Right atrium auricular region (tissue), 2 donors: ENCODE measurements at regions not wholly inside any gene's neighbourhood (a gene's known extent, or its start where the extent isn't known, plus 50 kb on each side); places are given as distances from the start of the nearest gene placed in this dataset.

Source experiments
- DNase-seq: peaks from one replicate; pipeline ENCODE4 v3.0.0-alpha.2; 2019; ENCODE audit warnings: low spot score
- H3K27ac ChIP-seq, 2 donors: fragments of 200-600 bp; sonication (generic); 1 replicate in 1 of 2; 2 replicates in 1 of 2; pipeline ENCODE4 v1.5.1; 2016 to 2019
- H3K27me3 ChIP-seq, 2 donors: fragments of 200-600 bp; sonication (generic); one replicate each; pipeline versions ENCODE4 v1.5.1 to v1.6.0; 2017 to 2019
- H3K36me3 ChIP-seq: fragments of 200-600 bp; sonication (generic); one replicate; pipeline ENCODE4 v1.5.1; 2016
- H3K4me1 ChIP-seq, 2 donors: fragments of 200-600 bp; sonication (generic); one replicate each; pipeline versions ENCODE4 v1.5.1 to v1.6.0; 2017 to 2019
- H3K4me3 ChIP-seq, 2 donors: fragments of 200-600 bp; sonication (generic); 1 replicate in 1 of 2; 2 replicates in 1 of 2; pipeline ENCODE4 v1.5.1; 2017 to 2019; ENCODE audit warnings: mild to moderate bottlenecking in 1 of 2, moderate library complexity in 1 of 2
- H3K9me3 ChIP-seq, 2 donors: fragments of 200-600 bp; sonication (generic); one replicate each; pipeline ENCODE4 v1.5.1; 2019
- TF ChIP-seq, protein P1 (sequence below), 2 donors: fragments of 200-600 bp; sonication (generic); IDR thresholded peaks; one replicate each; pipeline ENCODE4 v1.5.1; 2019; ENCODE audit warnings: antibody characterized with exemption in 2 of 2

- no peaks in the 10 kb centered on the region for H3K9me3 ChIP-seq
- no peak overlapping the region for H3K27ac ChIP-seq
- no peak for DNase-seq
- TF ChIP-seq, protein P1, sequence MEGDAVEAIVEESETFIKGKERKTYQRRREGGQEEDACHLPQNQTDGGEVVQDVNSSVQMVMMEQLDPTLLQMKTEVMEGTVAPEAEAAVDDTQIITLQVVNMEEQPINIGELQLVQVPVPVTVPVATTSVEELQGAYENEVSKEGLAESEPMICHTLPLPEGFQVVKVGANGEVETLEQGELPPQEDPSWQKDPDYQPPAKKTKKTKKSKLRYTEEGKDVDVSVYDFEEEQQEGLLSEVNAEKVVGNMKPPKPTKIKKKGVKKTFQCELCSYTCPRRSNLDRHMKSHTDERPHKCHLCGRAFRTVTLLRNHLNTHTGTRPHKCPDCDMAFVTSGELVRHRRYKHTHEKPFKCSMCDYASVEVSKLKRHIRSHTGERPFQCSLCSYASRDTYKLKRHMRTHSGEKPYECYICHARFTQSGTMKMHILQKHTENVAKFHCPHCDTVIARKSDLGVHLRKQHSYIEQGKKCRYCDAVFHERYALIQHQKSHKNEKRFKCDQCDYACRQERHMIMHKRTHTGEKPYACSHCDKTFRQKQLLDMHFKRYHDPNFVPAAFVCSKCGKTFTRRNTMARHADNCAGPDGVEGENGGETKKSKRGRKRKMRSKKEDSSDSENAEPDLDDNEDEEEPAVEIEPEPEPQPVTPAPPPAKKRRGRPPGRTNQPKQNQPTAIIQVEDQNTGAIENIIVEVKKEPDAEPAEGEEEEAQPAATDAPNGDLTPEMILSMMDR (IDR thresholded peaks at IDR 0.05), result no peak
- no peaks in the 10 kb centered on the region for H3K4me1 ChIP-seq
- no peak overlapping the region for H3K4me3 ChIP-seq
- H3K27me3 ChIP-seq, result no peaks in the 10 kb centered on the region
- no peaks in the 10 kb centered on the region for H3K36me3 ChIP-seq
Measured at GRCh38 chr1:193456811-193457280, 270.4 kb upstream of the B3GALT2 start.

GRCh38 chr1:193451606-193452005 is 265.2 kb upstream of the B3GALT2 start:
- H3K36me3 ChIP-seq, result no peaks in the 10 kb centered on the region
- no peak overlapping the region for H3K4me3 ChIP-seq
- TF ChIP-seq, protein P1 (IDR thresholded peaks at IDR 0.05), result no peak
- H3K9me3 ChIP-seq, result no peaks in the 10 kb centered on the region
- no peaks in the 10 kb centered on the region for H3K27me3 ChIP-seq
- no peak for DNase-seq
- no peaks in the 10 kb centered on the region for H3K4me1 ChIP-seq
- no peak overlapping the region for H3K27ac ChIP-seq

GRCh38 chr1:193451001-193451400 is 264.6 kb upstream of the B3GALT2 start:
- Histone ChIP-seq H3K4me3 (no peak overlapping the region), H3K27me3 (no peaks in the 10 kb centered on the region), H3K36me3 (no peaks in the 10 kb centered on the region), H3K9me3 (no peaks in the 10 kb centered on the region), H3K4me1 (no peaks in the 10 kb centered on the region), H3K27ac (no peak overlapping the region)
- TF ChIP-seq, protein P1 (IDR thresholded peaks at IDR 0.05), result no peak
- DNase-seq, result no peak

DNA sequence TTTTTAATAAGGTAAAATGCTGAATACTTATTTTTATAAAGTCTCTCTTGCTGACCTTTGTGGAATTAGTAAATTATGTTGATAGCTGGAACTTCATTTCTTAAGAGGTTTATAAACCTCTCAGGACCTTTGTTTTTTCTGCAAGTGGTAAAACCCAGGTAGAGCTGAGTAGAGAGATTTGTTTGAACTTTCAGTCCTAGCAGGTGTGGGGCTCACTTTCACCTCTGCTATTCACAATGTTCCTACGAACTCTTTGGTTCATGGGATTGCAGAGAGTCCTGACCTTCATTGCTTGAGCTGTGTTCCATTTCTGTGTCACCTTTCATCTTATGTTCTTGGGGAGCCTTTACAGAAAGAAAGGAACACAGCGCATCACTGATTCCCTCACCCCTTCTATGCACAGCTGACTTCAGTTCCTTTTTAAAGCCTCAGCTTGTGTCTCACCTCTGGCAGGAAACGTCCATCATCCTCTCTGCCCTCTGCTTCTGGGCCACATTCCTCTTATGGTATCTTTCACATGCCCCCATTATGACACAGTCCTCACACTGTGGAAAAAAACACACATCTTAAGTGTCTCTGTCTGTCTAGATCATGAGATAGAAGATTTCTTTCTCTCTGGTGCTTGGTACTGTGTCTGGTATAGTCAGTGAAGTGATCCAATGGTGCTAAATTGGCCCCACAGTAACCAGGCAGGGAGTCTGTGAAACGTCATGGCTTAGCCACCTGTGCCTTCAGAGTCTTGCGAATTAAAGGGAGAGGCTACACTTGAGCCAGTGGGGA is 262.5 kb upstream of the B3GALT2 start:
- Histone ChIP-seq H3K36me3 (no peaks in the 10 kb centered on the region), H3K9me3 (no peaks in the 10 kb centered on the region), H3K4me3 (no peak overlapping the region), H3K27ac (no peak overlapping the region), H3K4me1 (no peaks in the 10 kb centered on the region), H3K27me3 (no peaks in the 10 kb centered on the region)
- TF ChIP-seq, protein P1 (IDR thresholded peaks at IDR 0.05), result no peak
- DNase-seq, result no peak

- TF ChIP-seq, protein P1 (IDR thresholded peaks at IDR 0.05), result no peak
- H3K27ac ChIP-seq, result no peak overlapping the region
- no peak for DNase-seq
- no peaks in the 10 kb centered on the region for H3K36me3 ChIP-seq
- no peaks in the 10 kb centered on the region for H3K4me1 ChIP-seq
- H3K9me3 ChIP-seq, result no peaks in the 10 kb centered on the region
- no peak overlapping the region for H3K4me3 ChIP-seq
- no peaks in the 10 kb centered on the region for H3K27me3 ChIP-seq
Measured at GRCh38 chr1:193443886-193444285, 257.5 kb upstream of the B3GALT2 start.

GRCh38 chr1:193438771-193439170 is 252.4 kb upstream of the B3GALT2 start:
- H3K27ac ChIP-seq, result no peak overlapping the region
- H3K27me3 ChIP-seq, result no peaks in the 10 kb centered on the region
- H3K36me3 ChIP-seq, result no peaks in the 10 kb centered on the region
- H3K4me3 ChIP-seq, result no peak overlapping the region
- no peaks in the 10 kb centered on the region for H3K4me1 ChIP-seq
- H3K9me3 ChIP-seq, result peaks cover 0 to 3% of the 10 kb centered on the region in 2 donors
- DNase-seq, result no peak
- TF ChIP-seq, protein P1 (IDR thresholded peaks at IDR 0.05), result no peak
